Effector CD8-positive, alpha-beta T cell (primary cell): ENCODE measurements at regions not wholly inside any gene's neighbourhood (a gene's known extent, or its start where the extent isn't known, plus 50 kb on each side); places are given as distances from the start of the nearest gene placed in this dataset.

ENCODE experiments used
- DNase-seq: peaks from one replicate; lab custom pipeline; 2025; lab: John Stamatoyannopoulos, UW

- DNase-seq: no peak
Measured at GRCh38 chr20:20933142-20933958, 172.8 kb downstream of the LINC00237 start.

GRCh38 chr20:20932156-20932555, 174.0 kb downstream of the LINC00237 start:
- no peak for DNase-seq

GRCh38 chr20:20931632-20932031, 174.5 kb downstream of the LINC00237 start:
- DNase-seq: no peak

- no peak for DNase-seq
Measured at GRCh38 chr20:20931024-20931423, 175.1 kb downstream of the LINC00237 start.

GRCh38 chr20:20930500-20930899, 175.7 kb downstream of the LINC00237 start:
- no peak for DNase-seq

GRCh38 chr20:20929341-20929740, 176.8 kb downstream of the LINC00237 start:
- DNase-seq: no peak

GRCh38 chr20:20926222-20926905, 179.8 kb downstream of the LINC00237 start:
- no peak for DNase-seq

- no peak for DNase-seq
Measured at GRCh38 chr20:20920433-20920832, 185.7 kb downstream of the LINC00237 start.

GRCh38 chr20:20915844-20916243, 190.3 kb downstream of the LINC00237 start:
- no peak for DNase-seq

GRCh38 chr20:20904501-20904831, 192.0 kb upstream of the RALGAPA2 start:
- no peak for DNase-seq

GRCh38 chr20:20903773-20904500, 191.5 kb upstream of the RALGAPA2 start:
- DNase-seq: no peak

- no peak for DNase-seq
Measured at GRCh38 chr20:20897922-20898321, 185.5 kb upstream of the RALGAPA2 start.

- DNase-seq: no peak
Measured at GRCh38 chr20:20897145-20897544, 184.7 kb upstream of the RALGAPA2 start.

- no peak for DNase-seq
Measured at GRCh38 chr20:20896606-20897005, 184.2 kb upstream of the RALGAPA2 start.

- no peak for DNase-seq
Measured at GRCh38 chr20:20895537-20895936, 183.1 kb upstream of the RALGAPA2 start.

GRCh38 chr20:20894753-20895152, 182.3 kb upstream of the RALGAPA2 start:
- no peak for DNase-seq

- DNase-seq: no peak
Measured at GRCh38 chr20:20894280-20894679, 181.8 kb upstream of the RALGAPA2 start.

- no peak for DNase-seq
Measured at GRCh38 chr20:20892328-20892727, 179.9 kb upstream of the RALGAPA2 start.

- no peak for DNase-seq
Measured at GRCh38 chr20:20890751-20891150, 178.3 kb upstream of the RALGAPA2 start.

GRCh38 chr20:20888936-20889335, 176.5 kb upstream of the RALGAPA2 start:
- DNase-seq: no peak

GRCh38 chr20:20888266-20888656, 175.8 kb upstream of the RALGAPA2 start:
- no peak for DNase-seq

- DNase-seq: no peak
Measured at GRCh38 chr20:20887593-20888265, 175.3 kb upstream of the RALGAPA2 start.
